GM18507 (cell line): ENCODE measurements at regions not wholly inside any gene's neighbourhood (a gene's known extent, or its start where the extent isn't known, plus 50 kb on each side); places are given as distances from the start of the nearest gene placed in this dataset.
"Not testable (repeated sequence)": the region's sequence is repeated elsewhere in the genome, so short reads cannot be mapped to it uniquely, and the experiment has no call there.

Experiments used
- DNase-seq: peaks from one replicate; pipeline ENCODE4 v3.0.0; 2011; ENCODE audit warnings: low read depth; ENCODE audit not compliant: insufficient read length; ENCODE audit errors: extremely low spot score
- FAIRE-seq: peaks from 2 replicates; lab custom pipeline; 2011; peaks lifted over from hg19 to GRCh38; lab: Jason Lieb, UNC

DNA sequence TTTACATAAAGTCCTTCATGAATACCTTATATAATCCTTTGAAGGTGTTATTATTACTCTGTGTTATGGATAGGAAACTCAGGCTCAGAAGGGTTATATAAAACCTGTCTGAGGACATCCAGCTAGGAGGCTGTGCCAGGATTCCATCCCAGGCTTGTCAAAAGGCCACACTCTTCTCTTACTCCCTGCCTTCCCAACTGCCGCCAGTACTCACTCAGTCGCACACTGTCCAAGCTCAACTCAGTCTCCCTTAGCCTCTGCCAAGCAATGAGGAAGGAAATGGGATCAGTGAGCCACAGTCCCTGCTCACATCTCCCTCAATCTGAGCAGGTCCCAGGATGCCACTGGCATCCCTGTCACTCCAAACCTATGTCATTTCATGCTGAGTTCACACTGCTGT lies 94.4 kb downstream of the NAV1 start:
- DNase-seq (no peak), FAIRE-seq (no peak)

DNA sequence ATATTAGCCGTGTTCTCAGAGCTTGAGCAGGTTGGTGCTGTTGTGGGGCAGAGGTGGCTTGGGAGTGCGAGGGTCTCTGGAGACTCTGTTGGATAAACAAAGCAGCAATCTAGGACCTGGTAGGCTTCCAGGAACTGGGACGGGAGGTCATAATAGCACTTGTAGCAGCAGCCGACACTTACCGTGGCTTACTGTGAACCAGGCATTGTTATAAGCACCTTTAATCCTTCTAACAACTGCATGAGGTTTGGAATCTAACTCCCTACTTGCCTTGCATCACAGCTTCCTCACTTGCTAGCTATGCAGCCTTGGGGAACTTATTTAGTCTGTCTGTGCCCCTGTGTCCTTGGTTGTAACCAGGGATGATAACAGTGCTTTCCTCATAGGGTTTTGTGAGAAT lies 94.9 kb downstream of the NAV1 start:
- FAIRE-seq (no peak), DNase-seq (no peak)

DNA sequence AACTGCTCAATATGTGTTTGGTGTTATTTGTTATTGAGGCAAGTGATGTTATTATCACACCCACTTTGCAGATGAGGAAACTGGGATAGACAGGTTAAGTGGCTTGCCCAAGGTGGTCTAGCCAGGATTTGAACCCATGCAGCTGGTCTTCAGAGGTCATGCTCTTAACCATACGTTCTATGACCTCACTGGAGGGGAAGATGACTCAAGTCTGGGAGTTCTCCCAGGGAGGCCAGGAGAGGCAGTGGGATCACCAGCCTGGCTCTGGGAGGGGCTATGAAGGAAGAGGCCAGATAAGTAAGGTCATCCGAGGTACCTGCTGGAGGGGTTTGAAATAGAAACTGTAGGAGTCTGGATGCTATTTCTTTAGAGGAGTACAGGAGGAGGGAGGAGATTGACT lies 95.3 kb downstream of the NAV1 start:
- DNase-seq: no peak
- no peak for FAIRE-seq

DNA sequence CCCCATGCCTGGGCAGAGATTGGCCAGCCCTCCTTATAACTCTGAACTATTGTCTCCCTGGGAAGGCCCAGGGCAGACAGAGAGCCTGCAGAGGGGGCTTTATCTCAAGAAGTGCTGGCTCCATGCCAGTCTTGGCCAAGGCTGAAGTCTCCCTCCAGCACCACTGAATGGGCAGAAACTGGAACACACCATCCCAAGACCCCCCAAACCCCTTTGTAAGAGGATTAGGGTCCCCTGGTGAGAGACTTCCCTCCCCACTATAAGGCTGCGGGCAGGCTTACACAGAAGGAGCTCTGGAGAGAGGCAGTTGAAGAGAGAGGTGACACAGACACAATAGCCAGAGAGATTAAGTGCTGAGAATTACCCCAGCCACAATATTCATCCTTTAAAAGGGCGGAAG lies 97.2 kb downstream of the NAV1 start:
- FAIRE-seq: no peak
- DNase-seq: no peak

DNA sequence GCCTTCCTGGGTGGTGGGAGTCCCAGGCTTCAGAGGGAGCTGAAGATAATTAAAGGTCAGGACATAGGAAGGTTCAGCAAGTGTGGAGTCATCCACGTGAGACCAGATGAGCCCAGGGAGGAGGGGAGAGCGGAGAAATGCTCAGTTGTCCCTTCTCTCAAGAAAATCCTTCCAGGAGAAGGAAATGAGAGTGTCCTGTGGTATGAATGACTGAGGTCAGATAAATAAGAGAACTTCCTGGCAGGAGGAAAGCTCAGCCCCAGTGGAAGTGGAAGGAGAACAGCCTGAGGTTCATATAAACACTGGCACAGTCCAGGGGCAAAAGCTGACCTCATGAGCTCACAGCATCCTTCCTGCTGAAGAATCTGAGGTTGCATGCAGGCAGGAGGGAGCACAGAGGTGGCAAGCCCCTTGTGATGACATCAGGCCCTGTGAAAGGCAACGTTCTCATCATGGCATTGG lies 97.6 kb downstream of the NAV1 start:
- FAIRE-seq (no peak), DNase-seq (no peak)

DNA sequence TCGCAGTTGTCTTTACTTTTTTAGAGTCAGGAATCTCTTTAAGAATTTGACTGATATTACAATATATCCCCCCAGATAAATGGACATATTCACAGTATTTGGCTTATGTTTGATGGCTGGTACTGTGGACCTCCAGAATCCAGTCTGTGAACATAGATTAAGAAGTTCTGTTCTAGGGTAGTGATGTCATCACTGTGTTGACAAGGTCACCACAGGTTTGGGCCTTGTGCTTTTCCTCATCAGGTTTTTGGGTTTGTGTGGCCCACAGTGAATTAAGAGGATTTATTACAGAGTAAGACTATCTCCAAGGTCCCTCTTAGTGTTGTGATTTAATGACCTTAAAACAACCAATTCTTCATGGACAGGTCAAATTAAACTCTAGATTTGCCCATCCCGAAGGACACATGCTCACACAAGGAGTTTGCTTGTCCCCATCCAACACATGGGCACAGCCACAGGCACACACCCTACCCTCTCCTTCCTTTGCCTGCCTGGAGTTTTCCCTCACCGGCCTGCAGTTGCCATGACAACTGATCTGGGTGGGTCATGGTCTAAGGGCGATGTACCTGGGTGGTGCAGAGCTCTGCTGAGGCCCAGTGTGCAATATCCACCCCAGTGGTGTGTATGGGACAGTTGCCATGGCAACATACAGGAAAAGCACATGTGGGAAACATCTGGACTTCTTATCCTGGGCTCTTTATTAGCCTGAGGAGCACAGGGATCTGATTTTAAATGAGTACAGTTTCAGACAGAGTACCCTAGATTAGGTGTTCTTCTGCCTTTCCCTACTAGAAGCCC lies 98.6 kb downstream of the NAV1 start:
- FAIRE-seq (no peak), DNase-seq (no peak)

DNA sequence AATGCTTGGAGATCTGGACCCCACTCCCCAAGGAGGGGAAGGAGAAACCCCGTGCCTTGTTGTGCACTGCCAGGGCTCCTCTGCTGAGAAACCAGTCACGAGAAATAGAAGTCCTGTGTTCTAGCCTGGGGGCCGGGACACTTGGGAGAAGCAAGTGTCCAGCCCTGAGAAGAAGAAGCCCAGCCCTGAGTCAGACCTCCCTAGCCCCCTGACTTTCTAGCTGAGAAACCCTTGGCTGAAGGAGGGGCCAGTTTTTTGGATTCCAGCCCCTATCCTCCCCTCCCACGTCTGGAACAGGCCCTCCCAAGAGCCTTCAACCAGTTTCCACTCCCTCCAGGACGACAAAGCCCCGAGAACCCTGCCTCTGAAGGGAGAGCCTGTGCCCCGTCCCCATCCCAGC lies 100.5 kb downstream of the NAV1 start:
- no peak for DNase-seq

DNA sequence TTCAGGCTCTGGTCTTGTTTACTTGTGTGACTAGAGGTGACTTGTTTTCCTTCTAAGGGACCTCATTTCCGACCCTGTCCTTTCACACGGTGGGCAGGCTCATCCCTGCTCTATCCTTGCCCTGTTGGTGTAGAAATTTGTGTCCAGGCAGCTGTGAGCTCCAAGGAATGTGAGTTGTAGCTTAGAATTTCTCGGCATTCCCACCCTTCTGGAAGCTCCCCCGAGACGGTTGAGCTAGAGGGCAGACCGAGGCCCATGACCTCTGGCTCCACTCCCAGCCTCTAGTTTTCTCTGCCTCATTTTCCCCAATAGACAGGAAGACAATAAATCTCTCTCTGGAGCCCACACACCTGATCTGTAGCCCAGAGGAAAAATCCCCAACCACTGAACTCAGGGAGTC lies 100.9 kb downstream of the NAV1 start:
- FAIRE-seq (no peak), DNase-seq (no peak)

More for the DNA sequence above, 100.5 kb downstream of the NAV1 start:
- no peak for FAIRE-seq

DNA sequence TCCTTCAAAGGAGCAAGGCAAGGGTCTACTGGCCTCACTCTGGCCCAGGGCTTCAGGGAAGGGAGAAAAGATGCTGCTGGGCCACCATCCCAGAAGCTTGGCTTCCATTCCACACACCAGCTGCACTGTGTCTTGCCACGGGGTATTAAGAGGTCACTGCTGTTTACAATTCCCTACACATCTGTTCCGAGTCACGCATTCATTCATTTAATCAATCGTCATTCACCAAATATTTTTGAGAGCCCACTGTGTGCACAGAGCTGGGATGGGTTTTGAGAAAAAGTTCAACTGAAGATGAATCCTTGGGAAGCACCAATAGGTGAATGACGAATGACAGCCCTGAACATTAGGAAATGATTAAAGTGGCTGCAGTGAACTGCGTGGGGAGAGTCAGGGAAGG lies 101.7 kb downstream of the NAV1 start:
- FAIRE-seq (no peak), DNase-seq (no peak)

DNA sequence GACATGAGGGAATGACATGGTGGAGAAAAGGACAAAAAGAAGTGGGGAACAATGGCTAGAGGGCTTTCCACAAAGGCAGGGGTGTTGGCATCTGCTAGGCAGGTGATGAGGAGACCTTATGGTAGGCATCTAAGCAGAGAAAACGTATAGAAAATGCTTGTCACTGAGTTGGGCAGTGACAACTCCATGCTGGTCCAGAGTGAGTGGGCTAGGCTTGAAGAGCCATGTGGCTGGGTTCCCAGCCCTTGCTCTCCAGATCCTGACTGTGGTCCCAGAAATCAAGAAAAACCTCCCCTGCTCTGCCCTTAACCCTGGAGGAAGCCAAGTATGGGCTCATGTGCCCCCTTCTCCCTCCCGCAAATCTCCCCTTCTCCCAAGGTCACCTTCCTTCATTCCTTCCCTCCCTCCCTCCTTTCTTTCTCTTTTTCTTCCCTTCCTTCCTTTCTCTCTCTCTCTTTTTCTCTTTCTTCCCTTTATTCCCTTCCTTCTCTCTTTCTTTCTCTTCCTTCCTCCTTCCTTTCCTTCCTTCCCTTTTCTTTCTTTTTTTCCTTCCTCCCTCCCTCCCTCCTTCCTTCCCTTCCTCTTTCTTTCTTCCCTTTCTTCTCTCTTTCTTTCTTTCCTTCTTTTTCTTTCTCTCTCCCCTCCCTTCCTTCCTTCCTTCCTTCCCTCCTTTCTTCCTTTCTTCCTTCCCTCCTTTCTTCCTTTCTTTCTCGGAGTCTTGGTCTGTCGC lies 102.8 kb downstream of the NAV1 start:
- no peak for FAIRE-seq
- DNase-seq: no peak

DNA sequence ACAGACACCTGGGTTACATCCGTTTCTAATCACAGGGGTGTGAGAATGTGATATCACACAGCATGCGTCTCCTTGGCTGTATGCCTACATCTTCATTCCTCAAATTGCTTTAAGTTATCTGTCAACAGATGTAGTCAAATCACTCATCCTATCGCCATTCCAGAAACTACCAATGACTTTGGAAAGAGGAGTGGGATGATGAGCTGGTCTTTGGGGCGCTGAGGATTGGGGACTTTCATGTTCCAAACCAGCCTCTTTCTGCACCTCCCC lies 104.8 kb downstream of the NAV1 start:
- DNase-seq (no peak), FAIRE-seq (no peak)

DNA sequence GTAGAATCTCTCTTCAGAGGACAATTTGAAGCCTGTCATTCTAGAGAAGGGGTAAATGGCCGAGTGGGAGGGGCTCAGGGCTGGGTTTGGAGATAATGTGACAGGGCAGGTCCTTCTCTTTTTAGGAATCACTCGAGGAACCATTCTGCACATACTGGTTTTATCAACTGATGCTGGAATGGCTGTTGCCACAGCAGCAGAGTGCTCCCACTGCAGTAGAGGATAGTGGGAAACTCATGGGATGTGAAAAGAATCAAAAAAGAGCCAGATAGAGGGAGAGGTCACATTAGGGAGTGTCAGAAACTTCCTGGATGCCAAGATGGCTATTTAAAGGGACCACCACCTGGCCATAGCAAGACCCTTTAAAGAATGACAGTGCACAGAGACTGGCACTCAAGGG lies 105.3 kb downstream of the NAV1 start:
- FAIRE-seq (no peak), DNase-seq (no peak)

DNA sequence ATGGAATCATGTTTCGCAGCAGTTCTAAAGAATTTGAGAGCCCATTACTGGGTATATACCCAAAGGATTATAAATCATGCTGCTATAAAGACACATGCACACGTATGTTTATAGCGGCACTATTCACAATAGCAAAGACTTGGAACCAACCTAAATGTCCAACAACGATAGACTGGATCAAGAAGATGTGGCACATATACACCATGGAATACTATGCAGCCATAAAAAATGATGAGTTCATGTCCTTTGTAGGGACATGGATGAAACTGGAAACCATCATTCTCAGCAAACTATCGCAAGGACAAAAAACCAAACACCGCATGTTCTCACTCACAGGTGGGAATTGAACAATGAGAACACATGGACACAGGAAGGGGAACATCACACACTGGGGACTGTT lies 106.1 kb downstream of the NAV1 start:
- not testable (repeated sequence) for DNase-seq, FAIRE-seq

DNA sequence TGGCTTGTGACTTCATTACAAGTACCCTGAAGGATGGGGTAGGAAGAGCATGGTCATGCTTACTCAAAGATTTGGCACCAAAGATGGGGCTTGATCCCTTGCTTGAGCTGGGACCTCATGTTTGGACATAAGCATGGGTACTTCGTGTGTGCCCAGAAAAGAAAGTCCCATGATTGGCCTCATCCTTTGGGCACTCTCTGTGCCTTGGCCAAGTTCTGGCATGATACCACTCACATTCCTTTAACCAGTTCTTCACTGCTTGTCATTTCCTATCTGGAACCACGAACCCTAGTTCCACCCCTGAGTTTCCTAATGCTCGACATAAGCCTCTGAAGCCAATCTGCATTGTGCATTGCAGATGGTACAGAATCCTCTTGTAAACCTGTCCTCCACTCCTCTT lies 107.0 kb downstream of the NAV1 start:
- DNase-seq: no peak
- no peak for FAIRE-seq

DNA sequence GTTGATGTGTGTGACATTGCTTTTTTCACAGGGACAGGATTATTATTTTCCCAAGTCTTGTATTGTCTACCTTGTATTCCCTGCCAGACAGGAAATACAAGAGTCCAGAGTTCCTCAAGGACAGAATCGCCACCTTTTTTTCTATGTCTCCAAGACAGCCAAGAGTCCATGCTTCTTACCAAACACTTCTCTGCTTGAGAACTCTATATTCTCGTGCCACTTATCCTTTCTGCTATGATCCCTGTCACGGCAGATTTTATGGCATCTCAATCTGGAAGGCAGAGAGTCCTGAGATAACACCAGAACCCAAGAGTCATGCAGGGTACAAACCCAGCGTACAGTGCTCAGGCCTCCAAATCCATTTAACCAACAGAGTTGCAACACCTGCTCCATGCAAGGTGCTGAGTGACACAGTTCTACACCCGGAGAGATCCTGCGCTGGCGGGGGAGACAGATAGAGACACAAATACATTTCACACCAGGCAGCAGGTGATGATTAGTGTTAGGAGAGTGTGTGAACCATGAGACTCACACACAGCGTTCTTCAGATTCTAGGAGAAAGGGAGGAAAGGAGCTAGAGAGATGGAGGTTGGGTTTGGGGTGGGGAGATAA lies 107.6 kb downstream of the NAV1 start:
- no peak for FAIRE-seq
- DNase-seq: no peak

DNA sequence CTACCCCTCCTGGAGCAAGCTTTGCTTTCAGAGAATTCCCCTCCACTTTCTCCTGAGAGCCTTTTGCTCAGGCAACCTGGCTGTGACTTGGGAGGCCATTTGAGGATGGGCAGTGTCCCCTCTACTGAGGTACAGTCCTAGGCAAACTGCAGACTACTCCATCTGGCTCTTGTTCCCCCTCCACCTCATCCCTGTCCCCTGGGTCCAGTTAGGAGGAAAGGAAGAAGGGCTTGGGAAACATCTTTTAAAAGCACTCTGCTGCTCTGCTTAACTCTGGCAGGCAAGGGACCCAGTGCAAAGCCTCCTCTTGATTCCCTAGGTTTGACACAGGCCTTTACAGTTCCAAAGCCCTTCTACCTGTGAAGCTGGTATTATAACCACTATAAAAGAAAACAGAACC lies 108.2 kb downstream of the NAV1 start:
- DNase-seq: no peak
- FAIRE-seq: no peak

DNA sequence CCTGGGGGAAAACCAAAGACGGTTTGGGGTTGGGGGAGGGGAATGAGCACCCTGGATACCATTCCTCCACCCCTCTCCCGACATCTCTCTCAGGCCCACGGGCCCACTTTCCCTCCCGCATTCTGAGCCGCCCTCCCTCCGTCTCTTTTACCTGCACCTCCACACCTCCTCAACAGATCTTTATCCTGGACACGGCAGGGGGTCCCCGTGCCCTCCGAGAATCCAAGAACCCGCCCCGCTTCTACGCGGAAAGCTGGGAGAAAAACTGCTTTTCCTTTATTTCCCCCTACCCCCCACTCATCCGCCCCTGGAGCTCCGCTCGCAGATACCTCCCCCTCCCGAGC lies 108.8 kb downstream of the NAV1 start:
- no peak for FAIRE-seq
- no peak for DNase-seq

DNA sequence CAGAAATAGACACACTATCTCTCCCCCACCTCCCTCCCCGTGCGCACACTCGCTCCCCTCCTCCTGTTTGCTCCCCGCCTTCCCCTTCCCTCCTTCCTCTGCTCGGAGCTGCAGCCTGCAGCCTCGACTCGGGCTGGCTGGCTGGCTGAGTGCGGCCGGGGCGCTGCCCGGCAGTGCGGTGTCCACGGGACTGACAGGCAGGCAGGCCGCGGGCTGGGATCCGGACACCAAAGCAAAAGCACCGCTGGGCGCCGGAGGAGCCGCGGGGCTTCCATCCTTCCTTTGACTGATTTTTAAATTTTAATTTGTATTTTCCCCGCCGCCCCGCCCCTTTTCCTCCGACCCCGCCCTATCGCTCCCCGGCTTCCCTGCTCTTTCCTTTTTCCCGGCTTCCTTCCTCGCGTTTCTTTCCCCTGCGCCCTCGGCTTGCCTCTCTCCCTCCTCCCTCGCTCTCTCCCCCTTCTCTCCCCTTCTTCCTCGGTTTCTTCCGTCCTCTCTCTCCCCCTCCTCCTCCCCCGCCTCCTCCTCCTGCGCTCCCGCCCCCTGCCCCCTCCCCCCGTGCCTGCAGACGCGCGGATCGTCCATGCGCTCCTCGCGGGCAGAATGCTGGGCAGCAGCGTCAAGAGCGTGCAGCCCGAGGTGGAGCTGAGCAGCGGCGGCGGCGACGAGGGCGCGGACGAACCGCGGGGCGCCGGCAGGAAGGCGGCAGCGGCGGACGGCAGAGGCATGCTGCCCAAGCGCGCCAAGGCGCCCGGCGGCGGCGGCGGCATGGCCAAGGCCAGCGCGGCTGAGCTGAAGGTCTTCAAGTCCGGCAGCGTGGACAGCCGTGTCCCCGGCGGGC lies 109.4 kb downstream of the NAV1 start:
- no peak for FAIRE-seq
- no peak for DNase-seq

DNA sequence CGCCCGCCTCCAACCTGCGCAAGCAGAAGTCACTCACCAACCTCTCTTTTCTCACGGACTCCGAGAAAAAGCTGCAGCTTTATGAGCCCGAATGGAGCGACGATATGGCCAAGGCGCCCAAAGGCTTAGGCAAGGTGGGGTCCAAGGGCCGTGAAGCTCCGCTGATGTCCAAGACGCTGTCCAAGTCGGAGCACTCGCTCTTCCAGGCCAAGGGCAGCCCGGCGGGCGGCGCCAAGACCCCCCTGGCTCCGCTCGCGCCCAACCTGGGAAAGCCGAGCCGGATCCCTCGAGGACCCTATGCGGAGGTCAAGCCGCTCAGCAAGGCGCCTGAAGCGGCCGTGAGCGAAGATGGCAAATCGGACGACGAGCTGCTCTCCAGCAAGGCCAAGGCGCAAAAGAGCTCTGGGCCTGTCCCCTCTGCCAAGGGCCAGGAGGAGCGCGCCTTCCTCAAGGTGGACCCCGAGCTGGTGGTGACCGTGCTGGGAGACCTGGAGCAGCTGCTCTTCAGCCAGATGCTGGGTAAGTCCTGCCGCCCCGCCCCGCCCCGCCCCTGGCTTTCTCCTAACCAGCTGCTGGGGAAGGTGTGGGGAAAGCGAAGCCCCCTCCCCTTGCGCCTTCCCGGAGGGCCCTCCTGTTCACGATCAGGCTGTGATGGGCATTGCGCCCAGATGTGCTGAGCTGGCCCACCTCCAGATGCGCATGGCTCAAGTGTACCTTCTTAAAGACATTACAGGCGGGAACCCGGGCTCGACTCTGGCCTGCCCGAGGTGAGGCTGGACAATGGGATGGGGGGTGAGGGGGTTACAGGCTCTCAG lies 110.2 kb downstream of the NAV1 start:
- DNase-seq (no peak), FAIRE-seq (no peak)
